Endothelial cell of umbilical vein (primary cell): ENCODE measurements at regions not wholly inside any gene's neighbourhood (a gene's known extent, or its start where the extent isn't known, plus 50 kb on each side); places are given as distances from the start of the nearest gene placed in this dataset.

Experiments used
- BruUV-seq: library from RNA; stranded (reverse); fragments of 400-500 nt; replicated peaks from 2 replicates; lab custom pipeline; 2021; lab: Mats Ljungman, UMichigan
- CTCF ChIA-PET: fragments of 300-600, 350-600 bp; sonication (Branson Sonifier 250); formaldehyde crosslinking; loops from one replicate; lab custom pipeline; 2021; ENCODE audit warnings: antibody characterized with exemption, inconsistent platforms; lab: Charles Lee
- POLR2A ChIA-PET: fragments of 300-600, 350-600 bp; sonication (Branson Sonifier 250); formaldehyde crosslinking; loops from one replicate; lab custom pipeline; 2021; ENCODE audit warnings: antibody characterized with exemption, inconsistent platforms; lab: Charles Lee
- DNase-seq: peaks from one replicate; pipeline ENCODE4 v3.0.0-alpha.2; 2011; ENCODE audit warnings: low read depth, low spot score
- FAIRE-seq: peaks from 2 replicates; lab custom pipeline; 2011; peaks lifted over from hg19 to GRCh38; lab: Jason Lieb, UNC
- H2AFZ ChIP-seq: 2 replicates; pipeline ENCODE4 v1.6.0; 2012; ENCODE audit warnings: low read depth, low read length, control low read depth, inconsistent platforms
- H3K27ac ChIP-seq: 2 replicates; pipeline ENCODE4 v1.5.1; 2011; ENCODE audit warnings: low read depth, mild to moderate bottlenecking, control low read depth, low read length, moderate library complexity; ENCODE audit not compliant: insufficient read depth
- H3K27me3 ChIP-seq, 2 experiments: 2 replicates each; pipeline versions ENCODE4 v1.6.0 to v1.6.1; 2011; ENCODE audit warnings: low read length in 2 of 2, mixed read lengths in 1 of 2; ENCODE audit not compliant: control insufficient read depth in 2 of 2, insufficient read depth in 2 of 2
- H3K36me3 ChIP-seq, 2 experiments: 2 replicates in 1 of 2; 3 replicates in 1 of 2; pipeline ENCODE4 v1.5.1; 2011; ENCODE audit warnings: low read length in 2 of 2, mild to moderate bottlenecking in 1 of 2, moderate library complexity in 1 of 2; ENCODE audit not compliant: control insufficient read depth in 2 of 2, insufficient read depth in 2 of 2; ENCODE audit errors: extremely low read depth in 1 of 2
- H3K4me1 ChIP-seq: 3 replicates; pipeline ENCODE4 v1.5.1; 2011; ENCODE audit warnings: mild to moderate bottlenecking, low read length; ENCODE audit not compliant: control insufficient read depth, insufficient read depth; ENCODE audit errors: extremely low read depth
- H3K4me2 ChIP-seq: 2 replicates; pipeline ENCODE4 v1.6.1; 2011; ENCODE audit warnings: low read length, control low read depth, mixed read lengths; ENCODE audit not compliant: insufficient read depth
- H3K4me3 ChIP-seq, 3 experiments: fragments of 200-600 bp in 1 of 3; sonication (generic), shearing (Covaris generic) in 1 of 3; replicated peaks in 1 of 3; 2 replicates each; pipeline ENCODE4 v1.5.1; 2011 to 2016; ENCODE audit warnings: control low read depth in 3 of 3, low read length in 3 of 3, mild to moderate bottlenecking in 2 of 3, inconsistent platforms in 1 of 3, low read depth in 1 of 3, moderate library complexity in 1 of 3; ENCODE audit not compliant: insufficient read depth in 1 of 3
- H3K79me2 ChIP-seq: 2 replicates; pipeline ENCODE4 v1.6.0; 2012; ENCODE audit warnings: low read length, inconsistent platforms; ENCODE audit not compliant: control insufficient read depth, insufficient read depth
- H3K9ac ChIP-seq: replicated peaks from 2 replicates; pipeline ENCODE3; 2011; ENCODE audit warnings: low read length, control low read depth; ENCODE audit not compliant: insufficient read depth; ENCODE audit errors: extremely low read depth
- H3K9me1 ChIP-seq: replicated peaks from 3 replicates; pipeline ENCODE4 v1.6.0; 2011; ENCODE audit warnings: mild to moderate bottlenecking, low read length; ENCODE audit not compliant: control insufficient read depth, insufficient read depth; ENCODE audit errors: extremely low read depth
- H3K9me3 ChIP-seq: replicated peaks from 2 replicates; pipeline ENCODE4 v1.5.1; 2012; ENCODE audit warnings: low read length, inconsistent platforms; ENCODE audit not compliant: control insufficient read depth, insufficient read depth
- H4K20me1 ChIP-seq: replicated peaks from 2 replicates; pipeline ENCODE3; 2011; ENCODE audit warnings: mild to moderate bottlenecking, low read length; ENCODE audit not compliant: control insufficient read depth, insufficient read depth; ENCODE audit errors: extremely low read depth
- CTCF ChIP-seq, 2 donors: IDR thresholded peaks; 1 replicate in 1 of 2; 2 replicates in 1 of 2; pipeline ENCODE4 v1.5.1; 2011; ENCODE audit warnings: low read length in 2 of 2, mild to moderate bottlenecking in 2 of 2, moderate library complexity in 2 of 2, control low read depth in 1 of 2, inconsistent platforms in 1 of 2, low read depth in 1 of 2; ENCODE audit not compliant: insufficient read depth in 1 of 2; ENCODE audit errors: extremely low read depth in 1 of 2
- EZH2 ChIP-seq: IDR thresholded peaks from 2 replicates; pipeline ENCODE4 v1.6.1; 2012; ENCODE audit warnings: borderline replicate concordance, low read depth, mild to moderate bottlenecking, moderate library complexity, low read length, inconsistent platforms; ENCODE audit not compliant: severe bottlenecking
- FOS ChIP-seq: IDR thresholded peaks from 2 replicates; pipeline ENCODE4 v1.6.1; 2011; ENCODE audit warnings: mild to moderate bottlenecking, low read length, moderate library complexity, borderline replicate concordance; ENCODE audit not compliant: insufficient read depth
- GATA2 ChIP-seq: IDR thresholded peaks from 2 replicates; pipeline ENCODE4 v1.7.0; 2011; ENCODE audit warnings: low read depth, mild to moderate bottlenecking, moderate library complexity, mixed read lengths, low read length; ENCODE audit not compliant: insufficient read length, insufficient read depth
- JUN ChIP-seq: IDR thresholded peaks from 2 replicates; pipeline ENCODE4 v1.6.1; 2011; ENCODE audit warnings: borderline replicate concordance, low read depth; ENCODE audit not compliant: insufficient read length, insufficient read depth
- MYC ChIP-seq: IDR thresholded peaks from one replicate; pipeline ENCODE4 v1.6.1; 2011; ENCODE audit warnings: mild to moderate bottlenecking, low read depth, low read length
- POLR2A ChIP-seq: IDR thresholded peaks from 2 replicates; pipeline ENCODE4 v1.6.1; 2012; ENCODE audit warnings: low read depth, mild to moderate bottlenecking, control low read depth, low read length
- POLR2AphosphoS5 ChIP-seq: IDR thresholded peaks from 2 replicates; pipeline ENCODE4 v1.6.1; 2012; ENCODE audit warnings: low read depth, mild to moderate bottlenecking, control low read depth, low read length, moderate library complexity; ENCODE audit not compliant: insufficient read depth
- dilution Hi-C: fragments of 300-500 bp; cut with MboI; formaldehyde crosslinking; loops from one replicate; pipeline ENCODE4 v1.15.0; 2019; ENCODE audit warnings: low sequenced_read_pairs; ENCODE audit not compliant: extremely low pct_ligation_motif_present
- intact Hi-C: fragments of 100-400 bp; cut with micrococcal nuclease; formaldehyde crosslinking; loops from one replicate; pipeline ENCODE4 v1.10.0; 2022
- TF ChIP-seq, protein P1 (sequence below): IDR thresholded peaks from 2 replicates; pipeline ENCODE4 v1.6.1; 2011; ENCODE audit not compliant: insufficient read depth, insufficient read length

DNA sequence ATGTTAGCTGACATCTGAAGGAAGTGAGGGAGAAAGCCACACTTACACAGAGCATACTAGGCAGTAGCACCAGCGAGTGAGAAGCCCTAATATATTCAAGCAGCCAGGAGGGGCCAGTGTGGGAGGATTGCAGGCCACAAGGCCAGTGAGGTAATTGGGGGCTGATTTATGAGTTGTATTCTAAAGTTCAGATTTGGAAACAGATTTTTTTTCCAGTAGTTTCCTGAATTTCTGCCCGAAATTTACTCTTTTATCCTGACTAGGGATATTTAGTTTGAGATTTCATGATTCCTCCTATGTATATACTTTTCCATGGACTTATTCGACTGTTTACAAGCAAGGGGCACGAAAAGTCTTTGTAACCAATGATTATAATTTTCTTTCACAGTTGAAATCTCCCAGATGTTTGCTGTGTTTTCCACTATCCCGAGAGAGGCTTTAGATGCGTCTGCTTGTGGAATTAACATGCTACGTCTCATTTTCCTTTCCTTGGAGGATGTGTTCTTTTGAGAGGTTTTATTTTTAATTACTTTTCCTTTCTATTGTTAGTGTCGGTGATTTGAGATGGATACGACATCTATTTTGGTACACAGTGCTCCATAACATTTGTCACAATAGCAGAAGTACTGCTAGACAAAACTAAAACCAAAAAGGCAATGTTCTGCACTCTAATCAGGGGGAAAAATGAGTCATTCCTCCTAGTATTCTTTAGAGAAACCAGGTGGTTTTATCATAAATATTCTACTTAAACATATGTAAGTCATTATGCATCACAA, 356.3 kb upstream of the HSF2 start:
- dilution Hi-C loops: no loop called here
- Histone ChIP-seq H3K9ac (no peak overlapping the region), H3K36me3 (no peaks in the 10 kb centered on the region), H3K4me3 (no peak overlapping the region), H3K27ac (no peak overlapping the region), H3K79me2 (no peaks in the 10 kb centered on the region), H3K9me3 (no peaks in the 10 kb centered on the region), H4K20me1 (no peaks in the 10 kb centered on the region), H3K27me3 (peaks cover 0 to 3% of the 10 kb centered on the region in 2 experiments), H2AFZ (no peak overlapping the region), H3K9me1 (no peaks in the 10 kb centered on the region), H3K4me2 (no peak overlapping the region), H3K4me1 (no peaks in the 10 kb centered on the region)
- ChIA-PET POLR2A (no interaction called here), CTCF (no interaction called here)
- FAIRE-seq (no peak), DNase-seq (no peak)
- TF ChIP-seq POLR2AphosphoS5 (no peak), MYC (no peak), JUN (no peak), EZH2 (no peak), POLR2A (no peak), FOS (no peak), GATA2 (no peak), CTCF (IDR thresholded peaks at IDR 0.05; ENCODE audit: extremely low read depth in 1 of 2, insufficient read depth in 1 of 2, low read depth in 1 of 2, low read length in 2 of 2) (no peak)
- TF ChIP-seq, protein P1, sequence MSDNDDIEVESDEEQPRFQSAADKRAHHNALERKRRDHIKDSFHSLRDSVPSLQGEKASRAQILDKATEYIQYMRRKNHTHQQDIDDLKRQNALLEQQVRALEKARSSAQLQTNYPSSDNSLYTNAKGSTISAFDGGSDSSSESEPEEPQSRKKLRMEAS: no peak
- no TSS peak for BruUV-seq
- intact Hi-C loops: no loop called here
